ENCODE measurements at regions not wholly inside any gene's neighbourhood (a gene's known extent, or its start where the extent isn't known, plus 50 kb on each side); places are given as distances from the start of the nearest gene placed in this dataset.

- Histone ChIP-seq H3K27ac (no peak overlapping the region), H3K4me3 (no peak overlapping the region)
Measured at GRCh38 chr3:170738766-170739165, 131.2 kb downstream of the RPL22L1 start.

GRCh38 chr3:170737498-170738162, 132.4 kb downstream of the RPL22L1 start:
- no peak overlapping the region for H3K27ac ChIP-seq
- H3K4me3 ChIP-seq, result no peak overlapping the region

GRCh38 chr3:170735821-170736220, 134.2 kb downstream of the RPL22L1 start:
- no peak overlapping the region for H3K4me3 ChIP-seq
- no peak overlapping the region for H3K27ac ChIP-seq

- no peak overlapping the region for H3K4me3 ChIP-seq
- H3K27ac ChIP-seq, result no peak overlapping the region
Measured at GRCh38 chr3:170734735-170735065, 135.3 kb downstream of the RPL22L1 start.

- Histone ChIP-seq H3K4me3 (no peak overlapping the region), H3K27ac (no peak overlapping the region)
Measured at GRCh38 chr3:170734043-170734734, 135.8 kb downstream of the RPL22L1 start.

- Histone ChIP-seq H3K4me3 (no peak overlapping the region), H3K27ac (no peak overlapping the region)
Measured at GRCh38 chr3:170732660-170733245, 137.2 kb downstream of the RPL22L1 start.

GRCh38 chr3:170731281-170731680, 138.7 kb downstream of the RPL22L1 start:
- no peak overlapping the region for H3K4me3 ChIP-seq
- no peak overlapping the region for H3K27ac ChIP-seq

- no peak overlapping the region for H3K4me3 ChIP-seq
- H3K27ac ChIP-seq, result no peak overlapping the region
Measured at GRCh38 chr3:170730071-170730812, 139.8 kb downstream of the RPL22L1 start.

- H3K4me3 ChIP-seq, result no peak overlapping the region
- H3K27ac ChIP-seq, result no peak overlapping the region
Measured at GRCh38 chr3:170728181-170728580, 141.8 kb downstream of the RPL22L1 start.

GRCh38 chr3:170727754-170728153, 141.9 kb upstream of the SLC7A14 start:
- Histone ChIP-seq H3K27ac (peak overlapping the region in 9 of 21 experiments; percentile 1 to 82 (median 30)), H3K4me3 (no peak overlapping the region)

GRCh38 chr3:170726976-170727661, 141.2 kb upstream of the SLC7A14 start:
- Histone ChIP-seq H3K4me3 (no peak overlapping the region), H3K27ac (peak overlapping the region in 12 of 21 experiments; percentile 1 to 82 (median 27))

- Histone ChIP-seq H3K27ac (peak overlapping the region in 3 of 21 experiments; percentile 11 to 24 (median 12)), H3K4me3 (no peak overlapping the region)
Measured at GRCh38 chr3:170725285-170725731, 139.4 kb upstream of the SLC7A14 start.

- no peak overlapping the region for H3K4me3 ChIP-seq
- peak overlapping the region in 2 of 21 experiments; percentile 24 to 38 for H3K27ac ChIP-seq
Measured at GRCh38 chr3:170724599-170725280, 138.9 kb upstream of the SLC7A14 start.

GRCh38 chr3:170723241-170723640, 137.4 kb upstream of the SLC7A14 start:
- H3K27ac ChIP-seq, result no peak overlapping the region
- H3K4me3 ChIP-seq, result no peak overlapping the region

GRCh38 chr3:170721563-170721962, 135.7 kb upstream of the SLC7A14 start:
- Histone ChIP-seq H3K27ac (no peak overlapping the region), H3K4me3 (no peak overlapping the region)

GRCh38 chr3:170719300-170719699, 133.4 kb upstream of the SLC7A14 start:
- no peak overlapping the region for H3K4me3 ChIP-seq
- no peak overlapping the region for H3K27ac ChIP-seq

- no peak overlapping the region for H3K27ac ChIP-seq
- H3K4me3 ChIP-seq, result no peak overlapping the region
Measured at GRCh38 chr3:170718848-170719247, 133.0 kb upstream of the SLC7A14 start.

- no peak overlapping the region for H3K27ac ChIP-seq
- H3K4me3 ChIP-seq, result no peak overlapping the region
Measured at GRCh38 chr3:170717410-170718402, 131.8 kb upstream of the SLC7A14 start.
